Heart left ventricle (tissue), 16 donors: ENCODE measurements at regions not wholly inside any gene's neighbourhood (a gene's known extent, or its start where the extent isn't known, plus 50 kb on each side); places are given as distances from the start of the nearest gene placed in this dataset.

Experiments used
- ATAC-seq, 4 donors: fragments of 200-7000 bp; cut with Tn5 transposase; one replicate each; pipeline ENCODE4 v1.9.1; 2020 to 2022; ENCODE audit warnings: moderate library complexity in 4 of 4, mild to moderate bottlenecking in 3 of 4, moderate number of reproducible peaks in 1 of 4
- DNase-seq, 5 donors: peaks; one replicate each; pipeline ENCODE4 v3.0.0-alpha.2; 2020
- H3K27ac ChIP-seq, 12 donors: fragments of 200-600 bp; sonication (generic) in 4 of 12; one replicate each; pipeline versions ENCODE4 v1.5.0 to v1.8.0; 2016 to 2022; ENCODE audit warnings: mild to moderate bottlenecking in 2 of 12
- H3K27me3 ChIP-seq, 9 donors: fragments of 200-600 bp; sonication (generic) in 2 of 9; one replicate each; pipeline versions ENCODE4 v1.5.1 to v1.8.0; 2016 to 2022; ENCODE audit warnings: mild to moderate bottlenecking in 3 of 9
- H3K36me3 ChIP-seq, 9 donors: fragments of 200-600 bp; sonication (generic) in 2 of 9; one replicate each; pipeline versions ENCODE4 v1.5.0 to v1.8.0; 2018 to 2022; ENCODE audit warnings: mild to moderate bottlenecking in 2 of 9
- H3K4me1 ChIP-seq, 12 donors: fragments of 200-600 bp; sonication (generic) in 4 of 12; one replicate each; pipeline versions ENCODE4 v1.5.0 to v1.8.0; 2016 to 2022; ENCODE audit warnings: mild to moderate bottlenecking in 3 of 12
- H3K4me3 ChIP-seq, 12 donors: fragments of 200-600 bp; sonication (generic) in 4 of 12; one replicate each; pipeline versions ENCODE4 v1.5.0 to v1.8.0; 2017 to 2022; ENCODE audit warnings: mild to moderate bottlenecking in 9 of 12, moderate library complexity in 4 of 12
- H3K9me3 ChIP-seq, 12 donors: fragments of 200-600 bp; sonication (generic) in 4 of 12; one replicate each; pipeline versions ENCODE4 v1.5.0 to v1.8.0; 2016 to 2022; ENCODE audit warnings: mild to moderate bottlenecking in 1 of 12
- POLR2A ChIP-seq, 2 donors: fragments of 450-650 bp; IDR thresholded peaks; one replicate each; pipeline ENCODE4 v1.6.1; 2017; ENCODE audit warnings: antibody characterized with exemption in 2 of 2, mild to moderate bottlenecking in 2 of 2, moderate library complexity in 2 of 2
- WGBS, 4 donors: extraction: QIAGEN DNeasy Blood & Tissue Kit in 2 of 4; methylation state at CpG; one replicate each; pipeline versions ENCODE4 v1.1.5 to v1.1.7; 2013 to 2018; 5-methylcytosine and 5-hydroxymethylcytosine counted together
- intact Hi-C, 10 donors: fragments of 100-400 bp; cut with DNase I; formaldehyde crosslinking; loops; one replicate each; pipeline versions ENCODE4 v1.11.1 to v1.14.2; 2022
- TF ChIP-seq, protein P1 (sequence below), 12 donors: fragments of 200-600 bp; sonication (generic) in 4 of 12; IDR thresholded peaks; one replicate each; pipeline versions ENCODE4 v1.5.0 to v1.8.0; 2018 to 2022; ENCODE audit warnings: antibody characterized with exemption in 12 of 12, mild to moderate bottlenecking in 5 of 12
- donor health status: ischemic (EF 13 %, LVEDD 7.1; RV severe dilation, severe dysfunction).
- donor health status: healthy with polysubstance abuse.
- donor health status: DM: no; HTN: yes; CAD: no.
- donor health status: DM: no; HTN: no; CAD: no.
- donor health status: ischemic (EF 25% LVEDD 6.9; RV normal size, moderate dysfunction).
- donor health status: ischemic (EF 25% LVEDD 5.7; RV mildly dilated, moderate dysfunction).
- donor health status: healthy.
- donor health status: DM: yes; HTN: yes; CAD: no.
- donor health status: ischemic (EF 35%, LVEDD 5.7; RV mildly dilated, moderate dysfunction).
- donor health status: nonischemic (EF 11% LVEDD 7.7; RV severe dilation, severe dysfunction).
- donor health status: DM: yes; HTN: yes; CAD: no.
- donor health status: PGD.
- donor health status: ischemic (EF 29% LVEDD 5.4; RV normal size, mild dysfunction).
- donor health status: nonischemic (EF 23%, LVEDD 6.1; RV moderate dilation, normal function).

GRCh38 chr21:27464648-27465047, 497.8 kb upstream of the ADAMTS5 start:
- Histone ChIP-seq H3K9me3 (no peaks in the 10 kb centered on the region), H3K27me3 (no peaks in the 10 kb centered on the region), H3K4me1 (no peaks in the 10 kb centered on the region), H3K36me3 (no peaks in the 10 kb centered on the region), H3K27ac (no peak overlapping the region), H3K4me3 (no peak overlapping the region)
- no peak for DNase-seq
- WGBS, 4 donors: 88 to 98% (median 93%) methylated on average over 1 of the region's 1 CpG
- TF ChIP-seq, protein P1, sequence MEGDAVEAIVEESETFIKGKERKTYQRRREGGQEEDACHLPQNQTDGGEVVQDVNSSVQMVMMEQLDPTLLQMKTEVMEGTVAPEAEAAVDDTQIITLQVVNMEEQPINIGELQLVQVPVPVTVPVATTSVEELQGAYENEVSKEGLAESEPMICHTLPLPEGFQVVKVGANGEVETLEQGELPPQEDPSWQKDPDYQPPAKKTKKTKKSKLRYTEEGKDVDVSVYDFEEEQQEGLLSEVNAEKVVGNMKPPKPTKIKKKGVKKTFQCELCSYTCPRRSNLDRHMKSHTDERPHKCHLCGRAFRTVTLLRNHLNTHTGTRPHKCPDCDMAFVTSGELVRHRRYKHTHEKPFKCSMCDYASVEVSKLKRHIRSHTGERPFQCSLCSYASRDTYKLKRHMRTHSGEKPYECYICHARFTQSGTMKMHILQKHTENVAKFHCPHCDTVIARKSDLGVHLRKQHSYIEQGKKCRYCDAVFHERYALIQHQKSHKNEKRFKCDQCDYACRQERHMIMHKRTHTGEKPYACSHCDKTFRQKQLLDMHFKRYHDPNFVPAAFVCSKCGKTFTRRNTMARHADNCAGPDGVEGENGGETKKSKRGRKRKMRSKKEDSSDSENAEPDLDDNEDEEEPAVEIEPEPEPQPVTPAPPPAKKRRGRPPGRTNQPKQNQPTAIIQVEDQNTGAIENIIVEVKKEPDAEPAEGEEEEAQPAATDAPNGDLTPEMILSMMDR (IDR thresholded peaks at IDR 0.05): no peak
- TF ChIP-seq POLR2A (IDR thresholded peaks at IDR 0.05): no peak
- intact Hi-C loops: loop anchor here in 1 of 10 donors (10.0 kb wide), 1 partner anchor 60 kb away; no protein-coding TSS in a partner anchor
- ATAC-seq: no peak

- Histone ChIP-seq H3K4me1 (no peaks in the 10 kb centered on the region), H3K36me3 (no peaks in the 10 kb centered on the region), H3K9me3 (no peaks in the 10 kb centered on the region), H3K27me3 (no peaks in the 10 kb centered on the region), H3K27ac (no peak overlapping the region), H3K4me3 (no peak overlapping the region)
- no peak for TF ChIP-seq POLR2A (IDR thresholded peaks at IDR 0.05)
- TF ChIP-seq, protein P1 (IDR thresholded peaks at IDR 0.05): no peak
- DNase-seq (no peak), ATAC-seq (no peak)
- 84 to 93% (median 90%) methylated on average over 2 of the region's 2 CpGs for WGBS, 4 donors
- intact Hi-C loops: loop anchor here in 1 of 10 donors (10.0 kb wide), 1 partner anchor 58 kb away; no protein-coding TSS in a partner anchor
These were observed 495.8 kb upstream of the ADAMTS5 start for GRCh38 chr21:27462726-27463125.

DNA sequence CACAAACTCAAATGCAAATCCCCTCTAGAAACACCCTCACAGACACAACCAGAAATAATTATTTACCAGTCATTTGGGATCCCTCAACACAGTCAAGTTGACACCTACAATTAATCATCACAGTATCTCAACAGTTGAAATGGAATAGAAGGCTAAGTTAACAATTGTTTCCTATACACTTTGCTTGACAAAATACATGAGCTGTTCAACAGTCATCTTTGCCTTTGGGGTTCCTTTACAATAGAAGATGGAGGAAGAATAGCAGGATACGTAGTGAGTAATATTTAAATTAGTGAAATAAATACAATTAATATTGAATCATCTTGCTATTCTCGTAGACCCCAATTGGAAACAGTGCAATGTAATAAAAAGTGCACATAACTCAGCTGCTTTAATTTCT, 487.3 kb upstream of the ADAMTS5 start:
- no peak for ATAC-seq
- H3K4me1 ChIP-seq: peaks cover 0 to 7% (median 0%) of the 10 kb centered on the region in 12 donors
- no peak for DNase-seq
- H3K27me3 ChIP-seq: no peaks in the 10 kb centered on the region
- no peak for TF ChIP-seq POLR2A (IDR thresholded peaks at IDR 0.05)
- TF ChIP-seq, protein P1 (IDR thresholded peaks at IDR 0.05): no peak
- intact Hi-C loops: no loop called here
- no peaks in the 10 kb centered on the region for H3K9me3 ChIP-seq
- 95 to 98% (median 96%) methylated on average over 2 of the region's 2 CpGs for WGBS, 4 donors
- H3K4me3 ChIP-seq: no peak overlapping the region
- no peaks in the 10 kb centered on the region for H3K36me3 ChIP-seq
- no peak overlapping the region for H3K27ac ChIP-seq

GRCh38 chr21:27451116-27451515, 484.2 kb upstream of the ADAMTS5 start:
- peaks cover 0 to 12% (median 1%) of the 10 kb centered on the region in 12 donors for H3K4me1 ChIP-seq
- intact Hi-C loops: no loop called here
- H3K36me3 ChIP-seq: no peaks in the 10 kb centered on the region
- H3K4me3 ChIP-seq: no peak overlapping the region
- no peak for DNase-seq
- 91 to 96% (median 92%) methylated on average over 3 of the region's 3 CpGs for WGBS, 4 donors
- no peaks in the 10 kb centered on the region for H3K9me3 ChIP-seq
- ATAC-seq: no peak
- no peaks in the 10 kb centered on the region for H3K27me3 ChIP-seq
- H3K27ac ChIP-seq: peak overlapping the region in 1 of 12 donors; percentile 12
- no peak for TF ChIP-seq POLR2A (IDR thresholded peaks at IDR 0.05)
- TF ChIP-seq, protein P1 (IDR thresholded peaks at IDR 0.05): no peak
